Neuronal stem cell (in vitro differentiated cells): ENCODE measurements at regions not wholly inside any gene's neighbourhood (a gene's known extent, or its start where the extent isn't known, plus 50 kb on each side); places are given as distances from the start of the nearest gene placed in this dataset.
"Not testable (repeated sequence)": the region's sequence is repeated elsewhere in the genome, so short reads cannot be mapped to it uniquely, and the experiment has no call there.

Experiments
- DNase-seq: peaks from one replicate; pipeline ENCODE4 v3.0.0-alpha.2; 2013; ENCODE audit warnings: low spot score
- H2AFZ ChIP-seq: one replicate; pipeline ENCODE4 v1.6.1; 2013; ENCODE audit warnings: mild to moderate bottlenecking, low read length, inconsistent platforms
- H2AK5ac ChIP-seq: 2 replicates; pipeline ENCODE4 v1.6.1; 2013; ENCODE audit warnings: low read depth, mild to moderate bottlenecking, inconsistent platforms, low read length, moderate library complexity, mixed read lengths
- H2BK120ac ChIP-seq: 2 replicates; pipeline ENCODE4 v1.6.1; 2013; ENCODE audit warnings: low read depth, mild to moderate bottlenecking, inconsistent platforms, low read length, moderate library complexity, mixed read lengths
- H2BK12ac ChIP-seq: one replicate; pipeline ENCODE4 v1.6.1; 2013; ENCODE audit warnings: low read length, inconsistent platforms
- H2BK15ac ChIP-seq: 2 replicates; pipeline ENCODE4 v1.6.1; 2013; ENCODE audit warnings: mild to moderate bottlenecking, low read length, inconsistent platforms, mixed read lengths
- H2BK5ac ChIP-seq: one replicate; pipeline ENCODE4 v1.6.1; 2013; ENCODE audit warnings: inconsistent platforms, mild to moderate bottlenecking, low read length, moderate library complexity
- H3K14ac ChIP-seq: one replicate; pipeline ENCODE4 v1.6.1; 2013; ENCODE audit warnings: low read length, inconsistent platforms
- H3K18ac ChIP-seq: 2 replicates; pipeline ENCODE4 v1.6.1; 2013; ENCODE audit warnings: low read length, inconsistent platforms
- H3K23ac ChIP-seq: 2 replicates; pipeline ENCODE4 v1.6.1; 2013; ENCODE audit warnings: low read depth, mild to moderate bottlenecking, mixed read lengths, low read length, inconsistent platforms; ENCODE audit not compliant: poor library complexity
- H3K27ac ChIP-seq: replicated peaks from 3 replicates; pipeline ENCODE4 v1.5.1; 2013; ENCODE audit warnings: low read length, inconsistent platforms
- H3K27me3 ChIP-seq, 3 experiments: 2 replicates each; pipeline ENCODE4 v1.6.1; 2013; ENCODE audit warnings: low read length in 3 of 3, mild to moderate bottlenecking in 2 of 3, inconsistent platforms in 1 of 3, low read depth in 1 of 3, mixed read lengths in 1 of 3, moderate library complexity in 1 of 3; ENCODE audit not compliant: control insufficient read depth in 3 of 3, insufficient read depth in 3 of 3
- H3K36me3 ChIP-seq, 2 donors: replicated peaks in 1 of 2; 2 replicates each; pipeline ENCODE4 v1.6.1; 2013; ENCODE audit warnings: low read length in 2 of 2; ENCODE audit not compliant: control insufficient read depth in 2 of 2, insufficient read depth in 2 of 2
- H3K4ac ChIP-seq: 2 replicates; pipeline ENCODE4 v1.6.1; 2013; ENCODE audit warnings: inconsistent platforms, mild to moderate bottlenecking, low read length, moderate library complexity
- H3K4me1 ChIP-seq, 2 donors: 1 replicate in 1 of 2; 2 replicates in 1 of 2; pipeline ENCODE4 v1.6.1; 2013; ENCODE audit warnings: low read length in 2 of 2, low read depth in 1 of 2; ENCODE audit not compliant: control insufficient read depth in 2 of 2, insufficient read depth in 1 of 2
- H3K4me2 ChIP-seq: one replicate; pipeline ENCODE4 v1.6.1; 2013; ENCODE audit warnings: mild to moderate bottlenecking, low read length, inconsistent platforms; ENCODE audit not compliant: insufficient read depth, poor library complexity, severe bottlenecking
- H3K4me3 ChIP-seq, 2 donors: 2 replicates each; pipeline ENCODE4 v1.5.1; 2013; ENCODE audit warnings: low read length in 2 of 2, mild to moderate bottlenecking in 2 of 2, inconsistent platforms in 1 of 2, moderate library complexity in 1 of 2
- H3K79me1 ChIP-seq: one replicate; pipeline ENCODE4 v1.6.1; 2013; ENCODE audit warnings: low read depth, mild to moderate bottlenecking, inconsistent platforms, low read length, moderate library complexity
- H3K9ac ChIP-seq: one replicate; pipeline ENCODE4 v1.6.1; 2013; ENCODE audit warnings: mild to moderate bottlenecking, low read depth, low read length, inconsistent platforms; ENCODE audit not compliant: poor library complexity
- H3K9me3 ChIP-seq, 2 donors: replicated peaks in 1 of 2; 2 replicates each; pipeline versions ENCODE3 to v1.6.1; 2013; ENCODE audit warnings: low read length in 2 of 2, mild to moderate bottlenecking in 2 of 2, inconsistent platforms in 1 of 2, low read depth in 1 of 2, mixed read lengths in 1 of 2, moderate library complexity in 1 of 2; ENCODE audit not compliant: control insufficient read depth in 2 of 2, insufficient read depth in 1 of 2
- H4K8ac ChIP-seq: one replicate; pipeline ENCODE4 v1.6.1; 2013; ENCODE audit warnings: low read depth, mild to moderate bottlenecking, inconsistent platforms, low read length, moderate library complexity
- H4K91ac ChIP-seq: one replicate; pipeline ENCODE4 v1.6.1; 2013; ENCODE audit warnings: low read length, low read depth, mild to moderate bottlenecking, inconsistent platforms; ENCODE audit not compliant: poor library complexity
- WGBS, 2 donors: extraction: QIAGEN DNeasy Blood & Tissue Kit; methylation state at CpG; one replicate each; pipeline ENCODE4 v1.1.7; 2013; ENCODE audit warnings: missing lambda C conversion rate in 2 of 2, mixed read lengths in 1 of 2; ENCODE audit not compliant: insufficient read length in 2 of 2, insufficient replicate concordance in 1 of 2; ENCODE audit errors: extremely low coverage in 2 of 2; 5-methylcytosine and 5-hydroxymethylcytosine counted together

GRCh38 chr5:7265776-7266175 is 130.2 kb upstream of the ADCY2 start:
- not testable (repeated sequence) for H3K79me1 ChIP-seq, H2BK120ac ChIP-seq, H3K9me3 ChIP-seq, H3K27ac ChIP-seq, H2AK5ac ChIP-seq, H3K9ac ChIP-seq, H3K4me2 ChIP-seq, H3K4ac ChIP-seq, H3K36me3 ChIP-seq, H3K27me3 ChIP-seq, H2AFZ ChIP-seq, H4K8ac ChIP-seq, H2BK15ac ChIP-seq, H3K14ac ChIP-seq, H3K18ac ChIP-seq, H3K4me3 ChIP-seq, H3K23ac ChIP-seq, H4K91ac ChIP-seq, H2BK12ac ChIP-seq, H3K4me1 ChIP-seq, DNase-seq, H2BK5ac ChIP-seq
- no CpG with 5 or more reads among the region's 17 CpGs for WGBS, 2 donors

GRCh38 chr5:7268722-7269121 is 127.2 kb upstream of the ADCY2 start:
- not testable (repeated sequence) for H4K8ac ChIP-seq, H3K23ac ChIP-seq, H3K27me3 ChIP-seq, H2BK5ac ChIP-seq, H2AFZ ChIP-seq, H3K9me3 ChIP-seq, H3K27ac ChIP-seq, H3K4me1 ChIP-seq, DNase-seq, H3K4ac ChIP-seq, H3K18ac ChIP-seq, H2BK12ac ChIP-seq, H3K14ac ChIP-seq, H4K91ac ChIP-seq, H3K36me3 ChIP-seq, H3K4me3 ChIP-seq, H2BK120ac ChIP-seq, H3K4me2 ChIP-seq, H3K79me1 ChIP-seq, H2AK5ac ChIP-seq, H2BK15ac ChIP-seq, H3K9ac ChIP-seq
- WGBS, 2 donors = no CpG with 5 or more reads among the region's 9 CpGs

DNA sequence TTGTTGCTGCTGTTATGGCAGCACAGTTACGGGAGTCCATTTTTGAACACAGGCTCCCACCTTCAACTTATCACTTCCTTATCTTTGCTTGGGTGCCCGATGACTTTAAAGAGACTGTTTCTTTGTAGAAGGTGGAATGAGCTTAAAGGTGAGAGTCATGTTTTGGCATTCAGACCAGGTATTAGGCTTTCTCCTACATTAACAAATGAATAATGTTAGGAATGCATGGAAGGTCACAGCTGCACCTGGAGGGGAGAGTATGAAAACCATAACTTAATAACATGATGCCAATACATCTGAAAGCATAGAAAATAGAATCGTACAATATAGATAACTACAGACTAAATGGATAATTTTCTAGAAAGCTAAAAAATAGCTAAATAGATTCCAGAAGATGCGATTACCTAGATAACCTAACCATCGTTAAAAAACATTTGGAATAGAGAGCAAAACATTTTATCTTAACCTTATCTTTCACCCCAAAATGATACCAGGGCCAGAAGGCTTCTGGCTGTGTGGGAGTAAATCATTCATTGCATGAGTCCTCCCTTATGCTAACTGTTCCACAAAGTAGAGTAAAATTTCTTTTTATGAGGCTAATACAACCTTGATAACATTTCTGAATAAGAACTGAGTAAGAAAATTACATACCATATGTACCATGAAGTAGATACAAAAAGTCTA is 126.2 kb upstream of the ADCY2 start:
- H2AFZ ChIP-seq = no peak overlapping the region
- peaks cover 0 to 3% (median 2%) of the 10 kb centered on the region in 3 experiments for H3K27me3 ChIP-seq
- no peak overlapping the region for H4K91ac ChIP-seq
- no peak overlapping the region for H3K4me3 ChIP-seq
- H4K8ac ChIP-seq = no peak overlapping the region
- H3K9me3 ChIP-seq = peaks cover 0 to 3% of the 10 kb centered on the region in 2 donors
- H3K27ac ChIP-seq = no peak overlapping the region
- no peak overlapping the region for H3K14ac ChIP-seq
- no peak overlapping the region for H2BK5ac ChIP-seq
- H3K23ac ChIP-seq = no peak overlapping the region
- H3K4ac ChIP-seq = no peak overlapping the region
- H3K79me1 ChIP-seq = no peaks in the 10 kb centered on the region
- no peak overlapping the region for H2AK5ac ChIP-seq
- H2BK120ac ChIP-seq = no peak overlapping the region
- no peak overlapping the region for H3K9ac ChIP-seq
- H3K36me3 ChIP-seq = no peaks in the 10 kb centered on the region
- no peak overlapping the region for H2BK15ac ChIP-seq
- H3K4me2 ChIP-seq = no peak overlapping the region
- H3K4me1 ChIP-seq = no peaks in the 10 kb centered on the region
- H2BK12ac ChIP-seq = no peak overlapping the region
- WGBS, 2 donors = no CpG with 5 or more reads among the region's 5 CpGs
- no peak for DNase-seq
- no peak overlapping the region for H3K18ac ChIP-seq

- Histone ChIP-seq H3K36me3 (no peaks in the 10 kb centered on the region), H3K4me2 (no peak overlapping the region), H2AFZ (no peak overlapping the region), H3K14ac (no peak overlapping the region), H3K27ac (no peak overlapping the region), H2BK15ac (no peak overlapping the region), H4K8ac (no peak overlapping the region), H3K9me3 (peaks cover 3 to 6% of the 10 kb centered on the region in 2 donors), H3K27me3 (peaks cover 0 to 3% (median 2%) of the 10 kb centered on the region in 3 experiments), H3K4me1 (no peaks in the 10 kb centered on the region), H2BK12ac (no peak overlapping the region), H4K91ac (no peak overlapping the region), H3K4me3 (no peak overlapping the region), H2BK5ac (no peak overlapping the region), H3K79me1 (no peaks in the 10 kb centered on the region), H2BK120ac (no peak overlapping the region), H3K9ac (no peak overlapping the region), H3K18ac (no peak overlapping the region), H3K4ac (no peak overlapping the region), H3K23ac (no peak overlapping the region), H2AK5ac (no peak overlapping the region)
- DNase-seq = no peak
- whole genome bisulfite sequencing, 2 donors = no CpG with 5 or more reads among the region's 6 CpGs
Observed at GRCh38 chr5:7271435-7272084, 124.4 kb upstream of the ADCY2 start.
